GM12878 (cell line): ENCODE measurements at regions not wholly inside any gene's neighbourhood (a gene's known extent, or its start where the extent isn't known, plus 50 kb on each side); places are given as distances from the start of the nearest gene placed in this dataset.

Experiments used
- ATAC-seq: fragments of 200-7000 bp; cut with Tn5 transposase; 3 replicates; pipeline ENCODE4 v1.9.1; 2020; ENCODE audit warnings: mild to moderate bottlenecking, moderate library complexity
- BruUV-seq: library from RNA; stranded (reverse); fragments of 400-500 nt; replicated peaks from 2 replicates; lab custom pipeline; 2021; lab: Mats Ljungman, UMichigan
- CTCF ChIA-PET: fragments of 300-600 bp; sonication (Branson Sonifier 250); formaldehyde crosslinking; extraction: SDS; loops from one replicate; lab custom pipeline; 2021; ENCODE audit warnings: inconsistent platforms; lab: Yijun Ruan, JAX
- POLR2A ChIA-PET: fragments of 350-600 bp; formaldehyde crosslinking; extraction: SDS; loops from one replicate; lab custom pipeline; 2021; ENCODE audit warnings: inconsistent platforms; lab: Charles Lee
- RAD21 ChIA-PET: fragments of 300-600 bp; sonication (Branson Sonifier 250); formaldehyde crosslinking; loops from one replicate; lab custom pipeline; 2023; ENCODE audit warnings: antibody characterized with exemption; ENCODE audit not compliant: unreplicated experiment; lab: Charles Lee
- SMC1A ChIA-PET: fragments of 300-600 bp; sonication (Branson Sonifier 250); formaldehyde crosslinking; loops from one replicate; lab custom pipeline; 2023; ENCODE audit not compliant: unreplicated experiment, uncharacterized antibody; lab: Charles Lee
- DNase-seq: peaks from one replicate; pipeline ENCODE4 v3.0.0-alpha.2; 2011; ENCODE audit warnings: low read depth, low spot score
- FAIRE-seq: peaks from 3 replicates; lab custom pipeline; 2011; peaks lifted over from hg19 to GRCh38; lab: Jason Lieb, UNC
- H2AFZ ChIP-seq: 2 replicates; pipeline ENCODE4 v1.6.0; 2011; ENCODE audit warnings: low read depth, low read length, control low read depth; ENCODE audit not compliant: control insufficient read depth
- H3K27ac ChIP-seq: 2 replicates; pipeline ENCODE4 v1.5.1; 2011; ENCODE audit warnings: control low read depth; ENCODE audit not compliant: control insufficient read depth, insufficient read depth
- H3K27me3 ChIP-seq, 2 experiments: replicated peaks in 1 of 2; 2 replicates each; pipeline versions ENCODE4 v1.6.0 to v1.6.1; 2011; ENCODE audit warnings: low read length in 1 of 2; ENCODE audit not compliant: control insufficient read depth in 2 of 2, insufficient read depth in 2 of 2
- H3K36me3 ChIP-seq, 2 experiments: 2 replicates each; pipeline ENCODE4 v1.5.1; 2011; ENCODE audit warnings: low read length in 1 of 2; ENCODE audit not compliant: control insufficient read depth in 2 of 2, insufficient read depth in 2 of 2
- H3K4me1 ChIP-seq: 2 replicates; pipeline ENCODE4 v1.6.1; 2011; ENCODE audit warnings: mild to moderate bottlenecking, low read length, moderate library complexity, mixed read lengths; ENCODE audit not compliant: control insufficient read depth, insufficient read depth
- H3K4me2 ChIP-seq: 2 replicates; pipeline ENCODE4 v1.6.0; 2011; ENCODE audit warnings: control low read depth; ENCODE audit not compliant: control insufficient read depth, insufficient read depth
- H3K4me3 ChIP-seq: fragments of 200-600 bp; sonication (generic); 2 replicates; pipeline ENCODE4 v1.5.1; 2016
- H3K79me2 ChIP-seq: 2 replicates; pipeline ENCODE4 v1.6.0; 2011; ENCODE audit warnings: low read length; ENCODE audit not compliant: control insufficient read depth, insufficient read depth
- H3K9ac ChIP-seq: 2 replicates; pipeline ENCODE4 v1.8.0; 2011; ENCODE audit warnings: low read length, control low read depth, mixed read lengths; ENCODE audit not compliant: control insufficient read depth, insufficient read depth
- H3K9me3 ChIP-seq: replicated peaks from 3 replicates; pipeline ENCODE4 v1.5.1; 2011; ENCODE audit warnings: mild to moderate bottlenecking, low read length; ENCODE audit not compliant: control insufficient read depth, insufficient read depth
- H4K20me1 ChIP-seq: 2 replicates; pipeline ENCODE4 v1.6.0; 2011; ENCODE audit not compliant: control insufficient read depth, insufficient read depth
- ETV6 ChIP-seq, 2 experiments: fragments of 450-650 bp in 1 of 2; IDR thresholded peaks in 1 of 2; conservative IDR thresholded peaks in 1 of 2; 2 replicates each; pipeline ENCODE4 v1.6.1; 2014; ENCODE audit warnings: antibody characterized with exemption in 1 of 2, borderline replicate concordance in 1 of 2, low read depth in 1 of 2, mild to moderate bottlenecking in 1 of 2, moderate library complexity in 1 of 2
- EZH2 ChIP-seq: IDR thresholded peaks from 2 replicates; pipeline ENCODE4 v1.6.1; 2012; ENCODE audit warnings: low read depth, mild to moderate bottlenecking, control low read depth, inconsistent platforms, low read length, borderline replicate concordance; ENCODE audit not compliant: control insufficient read depth
- IKZF1 ChIP-seq: fragments of 450-650 bp; conservative IDR thresholded peaks from 2 replicates; pipeline ENCODE4 v1.6.1; 2017; ENCODE audit warnings: antibody characterized with exemption, mild to moderate bottlenecking
- IKZF2 ChIP-seq, 2 experiments: fragments of 450-650 bp; IDR thresholded peaks; 2 replicates each; pipeline ENCODE4 v1.6.1; 2017; ENCODE audit warnings: mild to moderate bottlenecking in 2 of 2, moderate library complexity in 2 of 2
- MEF2B ChIP-seq: fragments of 450-650 bp; IDR thresholded peaks from 2 replicates; pipeline ENCODE4 v1.6.1; 2018; ENCODE audit warnings: mild to moderate bottlenecking, moderate library complexity; ENCODE audit not compliant: partially characterized antibody, poor library complexity, severe bottlenecking
- NR2C1 ChIP-seq: fragments of 450-650 bp; IDR thresholded peaks from 2 replicates; pipeline ENCODE4 v1.6.1; 2017; ENCODE audit warnings: antibody characterized with exemption, mild to moderate bottlenecking, moderate library complexity
- NR2F1 ChIP-seq: fragments of 450-650 bp; conservative IDR thresholded peaks from 2 replicates; pipeline ENCODE4 v1.6.1; 2017; ENCODE audit warnings: mild to moderate bottlenecking
- RBBP5 ChIP-seq: fragments of 200-600 bp; sonication (generic); conservative IDR thresholded peaks from 2 replicates; pipeline ENCODE4 v1.6.1; 2016
- RUNX3 ChIP-seq: IDR thresholded peaks from 2 replicates; pipeline ENCODE4 v1.6.1; 2012; ENCODE audit warnings: low read length, inconsistent platforms
- SMAD1 ChIP-seq: fragments of 450-650 bp; IDR thresholded peaks from 2 replicates; pipeline ENCODE4 v1.6.1; 2018; ENCODE audit warnings: mild to moderate bottlenecking, low read depth; ENCODE audit not compliant: partially characterized antibody
- SMARCA5 ChIP-seq: fragments of 450-650 bp; IDR thresholded peaks from 2 replicates; pipeline ENCODE4 v1.6.1; 2017; ENCODE audit warnings: mild to moderate bottlenecking
- ZNF274 ChIP-seq: IDR thresholded peaks from one replicate; pipeline ENCODE4 v1.8.0; 2011; ENCODE audit not compliant: insufficient read length, insufficient read depth
- WGBS: methylation state at CpG from one replicate; pipeline ENCODE4 v1.1.6; 2016; ENCODE audit warnings: low lambda C conversion rate; ENCODE audit not compliant: insufficient replicate concordance, insufficient coverage; ENCODE audit errors: missing lambda C conversion rate; 5-methylcytosine and 5-hydroxymethylcytosine counted together
- in situ Hi-C: fragments of 300-500 bp; cut with MboI; formaldehyde crosslinking; loops from 9 replicates; pipeline ENCODE4 v1.14.3; 2018; ENCODE audit warnings: mixed read lengths
- intact Hi-C: fragments of 100-400 bp; cut with micrococcal nuclease; formaldehyde crosslinking; loops from one replicate; pipeline ENCODE4 v1.14.2; 2022; ENCODE audit not compliant: unreplicated experiment
- TF ChIP-seq, protein P1 (sequence below): fragments of 450-650 bp; IDR thresholded peaks from 2 replicates; pipeline ENCODE4 v1.6.1; 2017; ENCODE audit warnings: mild to moderate bottlenecking, moderate library complexity
- TF ChIP-seq, protein P2 (sequence below): IDR thresholded peaks from 2 replicates; pipeline ENCODE4 v1.6.1; 2012; ENCODE audit warnings: low read depth, low read length, improper control_type of control experiment
- TF ChIP-seq, protein P3 (sequence below): fragments of 450-650 bp; IDR thresholded peaks from 2 replicates; pipeline ENCODE4 v1.6.1; 2016; ENCODE audit warnings: mild to moderate bottlenecking, moderate library complexity, borderline replicate concordance

DNA sequence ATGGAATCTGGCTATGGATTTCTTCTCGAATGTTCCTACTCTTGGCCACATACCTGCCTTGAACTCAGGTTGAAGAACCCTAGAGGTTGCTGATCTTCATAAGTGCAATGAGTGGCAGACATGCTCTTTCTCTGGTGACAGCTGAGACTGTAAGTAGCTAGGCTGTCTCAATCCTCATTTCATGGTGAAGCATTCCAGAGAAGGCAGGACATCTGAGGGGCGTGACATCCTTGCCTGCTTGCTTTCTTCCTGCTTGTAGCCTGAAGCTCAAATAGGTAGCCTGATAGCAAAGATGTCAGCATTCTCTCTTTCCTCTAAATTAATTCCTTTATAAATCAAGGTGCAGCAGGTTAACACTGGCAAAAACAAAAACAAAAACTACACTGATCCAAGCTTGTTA is 114.6 kb upstream of the MAGI3 start (continued):
- TF ChIP-seq, protein P1, sequence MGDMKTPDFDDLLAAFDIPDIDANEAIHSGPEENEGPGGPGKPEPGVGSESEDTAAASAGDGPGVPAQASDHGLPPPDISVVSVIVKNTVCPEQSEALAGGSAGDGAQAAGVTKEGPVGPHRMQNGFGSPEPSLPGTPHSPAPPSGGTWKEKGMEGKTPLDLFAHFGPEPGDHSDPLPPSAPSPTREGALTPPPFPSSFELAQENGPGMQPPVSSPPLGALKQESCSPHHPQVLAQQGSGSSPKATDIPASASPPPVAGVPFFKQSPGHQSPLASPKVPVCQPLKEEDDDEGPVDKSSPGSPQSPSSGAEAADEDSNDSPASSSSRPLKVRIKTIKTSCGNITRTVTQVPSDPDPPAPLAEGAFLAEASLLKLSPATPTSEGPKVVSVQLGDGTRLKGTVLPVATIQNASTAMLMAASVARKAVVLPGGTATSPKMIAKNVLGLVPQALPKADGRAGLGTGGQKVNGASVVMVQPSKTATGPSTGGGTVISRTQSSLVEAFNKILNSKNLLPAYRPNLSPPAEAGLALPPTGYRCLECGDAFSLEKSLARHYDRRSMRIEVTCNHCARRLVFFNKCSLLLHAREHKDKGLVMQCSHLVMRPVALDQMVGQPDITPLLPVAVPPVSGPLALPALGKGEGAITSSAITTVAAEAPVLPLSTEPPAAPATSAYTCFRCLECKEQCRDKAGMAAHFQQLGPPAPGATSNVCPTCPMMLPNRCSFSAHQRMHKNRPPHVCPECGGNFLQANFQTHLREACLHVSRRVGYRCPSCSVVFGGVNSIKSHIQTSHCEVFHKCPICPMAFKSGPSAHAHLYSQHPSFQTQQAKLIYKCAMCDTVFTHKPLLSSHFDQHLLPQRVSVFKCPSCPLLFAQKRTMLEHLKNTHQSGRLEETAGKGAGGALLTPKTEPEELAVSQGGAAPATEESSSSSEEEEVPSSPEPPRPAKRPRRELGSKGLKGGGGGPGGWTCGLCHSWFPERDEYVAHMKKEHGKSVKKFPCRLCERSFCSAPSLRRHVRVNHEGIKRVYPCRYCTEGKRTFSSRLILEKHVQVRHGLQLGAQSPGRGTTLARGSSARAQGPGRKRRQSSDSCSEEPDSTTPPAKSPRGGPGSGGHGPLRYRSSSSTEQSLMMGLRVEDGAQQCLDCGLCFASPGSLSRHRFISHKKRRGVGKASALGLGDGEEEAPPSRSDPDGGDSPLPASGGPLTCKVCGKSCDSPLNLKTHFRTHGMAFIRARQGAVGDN: no peak
- no peak for TF ChIP-seq RBBP5
- no peak for TF ChIP-seq SMAD1
- TF ChIP-seq SMARCA5: no peak

DNA sequence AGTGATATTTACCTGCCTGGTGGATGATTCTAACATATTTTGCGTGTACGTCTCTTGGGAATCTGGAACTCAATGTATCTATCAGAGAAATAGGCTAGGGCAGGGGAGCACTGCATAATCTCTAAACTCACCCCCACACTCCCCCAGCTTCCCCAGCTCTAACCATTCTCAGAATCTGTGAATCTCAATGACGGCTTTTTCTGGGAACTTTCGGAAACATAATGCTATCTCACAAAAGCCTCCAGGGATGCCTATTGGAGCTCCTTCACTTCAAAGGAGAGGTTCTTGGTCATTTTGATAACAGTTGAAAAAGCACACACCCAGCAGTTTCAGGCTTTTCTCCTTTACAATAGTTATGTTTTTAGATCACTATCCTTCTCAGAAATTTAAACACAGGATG is 113.8 kb upstream of the MAGI3 start:
- in situ Hi-C loops (no loop called here), intact Hi-C loops (no loop called here)
- POLR2A ChIA-PET: no interaction called here
- H3K27me3 ChIP-seq: peaks cover 0 to 4% of the 10 kb centered on the region in 2 experiments; a peak in 1 of 4 replicates
- ATAC-seq (no peak), DNase-seq (no peak), FAIRE-seq (no peak)
- no peak overlapping the region for H3K27ac ChIP-seq
- no peaks in the 10 kb centered on the region for H3K36me3 ChIP-seq
- RAD21 ChIA-PET: no interaction called here
- H3K4me1 ChIP-seq: no peaks in the 10 kb centered on the region
- no TSS peak for BruUV-seq
- SMC1A ChIA-PET: no interaction called here
- H3K79me2 ChIP-seq: no peaks in the 10 kb centered on the region
- 94% methylated on average over 4 of the region's 4 CpGs for WGBS
- no peaks in the 10 kb centered on the region for H4K20me1 ChIP-seq
- CTCF ChIA-PET: no interaction called here
- H3K4me2 ChIP-seq: no peak overlapping the region
- no peaks in the 10 kb centered on the region for H3K9me3 ChIP-seq
- no peak overlapping the region for H3K9ac ChIP-seq
- no peak overlapping the region for H3K4me3 ChIP-seq
- no peak overlapping the region for H2AFZ ChIP-seq
- TF ChIP-seq, protein P2, sequence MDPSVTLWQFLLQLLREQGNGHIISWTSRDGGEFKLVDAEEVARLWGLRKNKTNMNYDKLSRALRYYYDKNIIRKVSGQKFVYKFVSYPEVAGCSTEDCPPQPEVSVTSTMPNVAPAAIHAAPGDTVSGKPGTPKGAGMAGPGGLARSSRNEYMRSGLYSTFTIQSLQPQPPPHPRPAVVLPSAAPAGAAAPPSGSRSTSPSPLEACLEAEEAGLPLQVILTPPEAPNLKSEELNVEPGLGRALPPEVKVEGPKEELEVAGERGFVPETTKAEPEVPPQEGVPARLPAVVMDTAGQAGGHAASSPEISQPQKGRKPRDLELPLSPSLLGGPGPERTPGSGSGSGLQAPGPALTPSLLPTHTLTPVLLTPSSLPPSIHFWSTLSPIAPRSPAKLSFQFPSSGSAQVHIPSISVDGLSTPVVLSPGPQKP: no peak
- TF ChIP-seq SMARCA5 (no peak), MEF2B (no peak), ZNF274 (no peak), NR2C1 (no peak), RUNX3 (no peak), NR2F1 (no peak), EZH2 (no peak), IKZF2 (IDR thresholded peaks at IDR 0.05) (no peak), ETV6 (conservative IDR thresholded peaks at IDR 0.05 in 1 of 2, IDR thresholded peaks at IDR 0.05 in 1 of 2; ENCODE audit: borderline replicate concordance in 1 of 2, low read depth in 1 of 2) (no peak), IKZF1 (no peak)
- TF ChIP-seq, protein P3, sequence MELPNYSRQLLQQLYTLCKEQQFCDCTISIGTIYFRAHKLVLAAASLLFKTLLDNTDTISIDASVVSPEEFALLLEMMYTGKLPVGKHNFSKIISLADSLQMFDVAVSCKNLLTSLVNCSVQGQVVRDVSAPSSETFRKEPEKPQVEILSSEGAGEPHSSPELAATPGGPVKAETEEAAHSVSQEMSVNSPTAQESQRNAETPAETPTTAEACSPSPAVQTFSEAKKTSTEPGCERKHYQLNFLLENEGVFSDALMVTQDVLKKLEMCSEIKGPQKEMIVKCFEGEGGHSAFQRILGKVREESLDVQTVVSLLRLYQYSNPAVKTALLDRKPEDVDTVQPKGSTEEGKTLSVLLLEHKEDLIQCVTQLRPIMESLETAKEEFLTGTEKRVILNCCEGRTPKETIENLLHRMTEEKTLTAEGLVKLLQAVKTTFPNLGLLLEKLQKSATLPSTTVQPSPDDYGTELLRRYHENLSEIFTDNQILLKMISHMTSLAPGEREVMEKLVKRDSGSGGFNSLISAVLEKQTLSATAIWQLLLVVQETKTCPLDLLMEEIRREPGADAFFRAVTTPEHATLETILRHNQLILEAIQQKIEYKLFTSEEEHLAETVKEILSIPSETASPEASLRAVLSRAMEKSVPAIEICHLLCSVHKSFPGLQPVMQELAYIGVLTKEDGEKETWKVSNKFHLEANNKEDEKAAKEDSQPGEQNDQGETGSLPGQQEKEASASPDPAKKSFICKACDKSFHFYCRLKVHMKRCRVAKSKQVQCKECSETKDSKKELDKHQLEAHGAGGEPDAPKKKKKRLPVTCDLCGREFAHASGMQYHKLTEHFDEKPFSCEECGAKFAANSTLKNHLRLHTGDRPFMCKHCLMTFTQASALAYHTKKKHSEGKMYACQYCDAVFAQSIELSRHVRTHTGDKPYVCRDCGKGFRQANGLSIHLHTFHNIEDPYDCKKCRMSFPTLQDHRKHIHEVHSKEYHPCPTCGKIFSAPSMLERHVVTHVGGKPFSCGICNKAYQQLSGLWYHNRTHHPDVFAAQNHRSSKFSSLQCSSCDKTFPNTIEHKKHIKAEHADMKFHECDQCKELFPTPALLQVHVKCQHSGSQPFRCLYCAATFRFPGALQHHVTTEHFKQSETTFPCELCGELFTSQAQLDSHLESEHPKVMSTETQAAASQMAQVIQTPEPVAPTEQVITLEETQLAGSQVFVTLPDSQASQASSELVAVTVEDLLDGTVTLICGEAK: no peak
